SHP77 treated with DMSO at 0.1 percent for 48 hours (cell line): ENCODE measurements at regions not wholly inside any gene's neighbourhood (a gene's known extent, or its start where the extent isn't known, plus 50 kb on each side); places are given as distances from the start of the nearest gene placed in this dataset.

Experiments
- DNase-seq: peaks from one replicate; lab custom pipeline; 2025; lab: John Stamatoyannopoulos, UW

DNA sequence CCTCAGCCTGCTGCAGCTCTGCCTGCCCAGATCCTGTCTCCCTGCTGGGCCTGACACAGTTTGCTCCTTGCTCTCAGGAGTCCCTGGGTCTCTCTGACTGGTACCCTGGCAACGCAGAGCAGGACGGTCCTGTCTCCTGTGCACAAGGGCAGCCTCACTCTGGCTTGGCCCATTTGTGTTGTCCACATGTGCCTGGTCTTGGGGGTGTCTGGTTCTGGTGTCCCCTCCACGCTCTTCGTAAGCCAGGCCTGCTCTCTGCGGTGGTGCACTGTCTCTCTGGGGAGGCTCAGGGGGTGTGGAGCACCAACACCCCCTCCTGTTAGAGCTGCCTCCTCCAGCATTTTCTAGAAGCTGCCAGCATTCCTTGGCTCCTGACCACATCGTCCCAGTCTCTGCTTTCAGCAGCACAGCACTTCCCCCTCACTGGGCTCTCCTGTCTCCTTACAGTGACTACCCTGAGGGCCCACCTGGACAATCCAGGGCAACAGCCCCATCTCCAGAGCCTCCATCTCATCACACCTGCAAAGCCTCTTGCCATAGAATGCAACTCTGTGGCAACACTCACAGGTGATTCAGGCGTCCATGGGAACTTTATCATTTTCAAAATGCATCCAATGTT lies 235.6 kb upstream of the HS6ST1 start:
- no peak for DNase-seq

DNA sequence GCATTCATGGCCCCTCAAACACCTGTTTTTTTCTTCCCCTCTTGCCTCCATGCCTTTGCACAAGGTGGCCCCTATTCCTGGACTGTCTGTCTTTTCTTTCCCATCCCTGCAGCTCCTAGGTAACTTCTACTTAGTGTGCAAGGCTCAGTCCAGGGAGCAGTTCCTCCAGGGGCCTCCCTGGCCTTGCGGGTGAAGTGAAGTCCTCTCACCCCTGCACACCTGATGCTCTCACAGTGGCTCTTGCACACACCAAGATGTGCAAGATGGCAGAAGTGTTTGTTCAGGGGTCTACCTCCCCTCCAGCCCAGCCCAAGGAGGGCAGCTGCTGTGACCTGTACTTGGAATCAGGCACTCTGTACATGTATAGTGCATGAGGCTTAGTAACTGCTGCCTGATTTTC lies 236.8 kb upstream of the HS6ST1 start:
- no peak for DNase-seq

- no peak for DNase-seq
These were observed 237.4 kb upstream of the HS6ST1 start for GRCh38 chr2:128556089-128556488.

- DNase-seq: no peak
These were observed 238.0 kb upstream of the HS6ST1 start for GRCh38 chr2:128556633-128557032.

GRCh38 chr2:128557069-128557468 lies 238.4 kb upstream of the HS6ST1 start:
- no peak for DNase-seq

DNA sequence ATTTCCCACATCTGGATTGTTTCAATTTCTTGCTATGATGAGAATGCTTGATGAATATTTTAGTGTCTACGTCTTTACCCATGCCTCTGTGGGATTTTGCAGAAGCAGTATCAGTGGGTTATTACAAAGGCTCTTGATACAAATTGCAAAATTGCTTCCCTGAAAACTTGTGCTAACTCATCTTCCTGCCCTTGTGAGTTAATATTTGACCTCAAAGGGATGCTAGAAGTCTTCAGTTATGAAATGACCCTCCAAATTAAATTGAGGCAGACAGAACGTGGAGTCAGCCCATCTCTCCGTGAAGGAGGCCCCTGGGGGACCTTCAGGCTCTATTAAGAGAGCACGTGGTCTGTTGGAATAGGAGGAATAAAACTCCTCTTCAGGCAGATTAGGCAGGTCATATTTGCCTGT lies 239.2 kb upstream of the HS6ST1 start:
- no peak for DNase-seq

- no peak for DNase-seq
These were observed 239.8 kb upstream of the HS6ST1 start for GRCh38 chr2:128558441-128558840.

GRCh38 chr2:128558895-128559532 lies 240.3 kb upstream of the HS6ST1 start:
- DNase-seq: no peak

- DNase-seq: no peak
These were observed 241.2 kb upstream of the HS6ST1 start for GRCh38 chr2:128559533-128560515.

DNA sequence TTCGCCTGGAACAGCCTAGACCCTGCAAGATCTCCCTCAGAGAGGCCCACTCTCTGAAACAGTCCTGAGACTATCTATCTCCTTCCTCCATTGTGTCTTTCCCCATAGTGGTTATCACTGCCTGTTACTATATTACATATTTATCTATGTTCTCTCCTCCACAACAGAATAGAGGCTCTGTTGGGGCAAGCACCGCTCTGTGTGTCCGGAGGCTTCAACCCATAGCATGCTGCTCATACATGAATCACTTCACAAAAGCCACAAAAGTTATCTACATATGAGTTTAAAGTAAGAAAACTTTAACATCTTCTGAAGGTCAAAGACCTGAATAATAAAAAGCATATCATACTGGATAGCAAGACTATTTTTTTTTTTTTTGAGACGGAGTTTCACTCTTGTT lies 242.1 kb upstream of the HS6ST1 start:
- DNase-seq: no peak

GRCh38 chr2:128562471-128563347 lies 244.0 kb upstream of the HS6ST1 start:
- DNase-seq: no peak

GRCh38 chr2:128563348-128563687 lies 244.7 kb upstream of the HS6ST1 start:
- no peak for DNase-seq

DNA sequence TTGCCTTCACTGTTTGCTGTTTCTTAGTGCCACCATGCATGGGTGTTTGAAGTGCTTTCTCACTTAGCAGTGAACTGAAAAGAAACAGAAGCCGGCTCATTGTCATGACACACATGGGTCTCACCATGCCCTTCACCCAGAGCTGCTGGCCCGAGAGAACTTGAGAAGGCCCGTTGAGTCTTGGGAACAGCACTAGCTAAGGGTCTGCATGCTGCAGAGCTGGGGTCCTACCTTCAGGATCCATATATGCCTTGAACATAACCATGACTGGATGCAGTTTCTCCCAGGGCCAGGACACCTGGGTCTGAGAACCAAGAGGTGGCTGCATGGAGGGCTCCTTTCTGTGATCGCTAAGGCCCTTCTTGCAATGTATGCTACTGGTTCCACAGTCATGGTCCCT lies 245.5 kb upstream of the HS6ST1 start:
- DNase-seq: no peak

DNA sequence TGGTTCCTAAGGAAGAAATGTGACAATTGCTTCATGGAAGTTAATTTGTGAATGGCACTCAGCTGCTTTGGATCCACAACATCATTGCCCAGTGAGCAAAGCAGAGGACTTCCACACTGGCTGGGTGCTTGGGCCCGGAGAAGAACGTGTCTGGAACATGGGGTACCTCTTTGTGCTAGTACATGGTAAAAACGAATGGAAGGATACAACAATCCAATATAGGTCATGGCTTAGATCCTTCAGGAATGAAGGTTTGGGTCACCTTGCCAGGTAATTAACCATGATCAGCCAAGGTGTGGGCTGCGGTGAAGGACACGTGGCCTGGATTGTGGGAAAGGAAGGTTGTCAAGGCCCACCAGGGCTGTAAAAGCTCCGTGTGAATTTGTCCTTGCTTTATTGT lies 245.9 kb upstream of the HS6ST1 start:
- DNase-seq: no peak

- no peak for DNase-seq
These were observed 246.8 kb upstream of the HS6ST1 start for GRCh38 chr2:128565441-128565840.

DNA sequence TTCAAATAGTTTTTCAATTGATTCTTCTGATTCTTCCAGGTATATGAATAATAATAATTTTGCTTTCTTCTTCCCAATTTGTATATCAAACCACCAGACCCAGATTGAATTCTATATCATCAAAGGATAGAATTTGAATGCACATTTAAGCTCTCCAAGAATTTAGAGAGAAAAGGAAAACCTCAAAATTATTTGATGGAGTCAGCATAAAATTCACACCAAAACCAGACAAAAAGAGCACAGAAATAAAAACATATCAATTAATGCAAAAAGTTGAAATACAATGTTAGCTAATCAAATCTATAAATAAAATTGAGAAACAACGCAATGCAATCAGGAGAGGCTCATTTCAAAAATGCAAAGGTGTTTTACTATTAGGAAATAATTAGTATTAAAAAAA lies 248.0 kb upstream of the HS6ST1 start:
- no peak for DNase-seq

GRCh38 chr2:128568106-128568505 lies 249.4 kb upstream of the HS6ST1 start:
- DNase-seq: no peak

DNA sequence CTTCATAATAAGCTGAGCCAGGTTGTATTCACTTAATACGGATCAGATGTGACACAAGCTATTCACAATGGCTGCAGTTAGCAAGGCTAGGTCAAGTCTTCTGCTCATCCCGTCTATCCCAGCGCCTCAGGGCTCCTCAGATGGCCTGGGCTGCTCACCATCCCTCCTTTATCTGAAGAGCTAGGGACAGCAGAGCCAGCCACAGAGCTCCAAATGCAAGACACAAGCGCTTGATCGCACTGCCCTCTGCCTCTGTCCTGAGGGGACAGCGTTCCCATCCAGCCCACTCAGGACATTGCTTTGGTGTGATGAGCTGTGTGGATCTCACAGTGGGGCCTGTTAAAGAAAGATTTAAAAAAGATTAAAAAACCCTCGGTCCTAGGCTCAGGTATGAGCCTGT lies 254.4 kb upstream of the HS6ST1 start:
- no peak for DNase-seq

DNA sequence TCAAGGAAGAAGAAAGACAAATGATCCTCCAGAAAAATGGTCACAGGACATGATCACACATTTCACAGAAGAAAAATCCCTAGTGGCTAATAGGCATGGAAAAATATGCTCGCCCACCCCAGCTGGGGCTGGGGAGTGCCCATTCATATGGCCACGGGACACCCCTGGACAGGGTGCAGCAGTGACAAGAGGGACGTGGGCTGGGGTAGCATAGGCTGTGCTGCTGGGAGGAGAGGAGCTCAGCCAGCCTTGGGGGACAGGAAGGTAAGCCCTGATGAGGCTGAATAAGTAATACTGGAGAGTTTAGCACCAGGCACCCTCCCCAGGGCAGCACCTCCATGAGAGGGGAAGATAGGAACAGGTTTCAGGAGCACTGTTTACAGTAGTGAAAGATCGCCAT lies 254.9 kb upstream of the HS6ST1 start:
- no peak for DNase-seq

- DNase-seq: no peak
These were observed 258.7 kb upstream of the HS6ST1 start for GRCh38 chr2:128577141-128577930.
